HG02759 (cell line): ENCODE measurements at regions not wholly inside any gene's neighbourhood (a gene's known extent, or its start where the extent isn't known, plus 50 kb on each side); places are given as distances from the start of the nearest gene placed in this dataset.

Experiments
- ATAC-seq: cut with Tn5 transposase; IDR thresholded peaks from one replicate; pipeline ENCODE4 v1.9.1; 2021; ENCODE audit warnings: mild to moderate bottlenecking, moderate library complexity; ENCODE audit not compliant: unreplicated experiment

DNA sequence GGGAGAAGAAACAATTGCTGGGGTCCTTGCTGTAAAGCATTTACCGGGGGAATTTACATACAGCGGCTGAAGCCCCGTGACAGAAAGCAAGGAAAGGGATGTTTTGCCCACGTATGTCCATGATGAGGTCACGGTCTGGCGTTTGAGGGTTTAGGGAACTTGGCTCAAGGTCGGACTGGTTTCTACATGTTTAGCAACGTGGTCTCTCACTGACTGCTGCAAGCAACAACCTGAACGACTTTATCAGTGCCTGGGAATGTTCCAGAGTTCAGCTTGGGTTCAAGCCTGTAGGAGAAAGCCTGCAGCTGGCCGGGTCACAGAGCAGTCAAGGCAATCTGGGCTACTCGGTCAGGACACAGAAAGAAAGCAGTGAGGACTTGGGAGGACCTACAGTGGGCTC is 323.3 kb downstream of the AJAP1 start:
- ATAC-seq, result no peak

GRCh38 chr1:4976859-4977440 is 322.5 kb downstream of the AJAP1 start:
- no peak for ATAC-seq

- no peak for ATAC-seq
Observed at GRCh38 chr1:4975856-4976255, 321.4 kb downstream of the AJAP1 start.

DNA sequence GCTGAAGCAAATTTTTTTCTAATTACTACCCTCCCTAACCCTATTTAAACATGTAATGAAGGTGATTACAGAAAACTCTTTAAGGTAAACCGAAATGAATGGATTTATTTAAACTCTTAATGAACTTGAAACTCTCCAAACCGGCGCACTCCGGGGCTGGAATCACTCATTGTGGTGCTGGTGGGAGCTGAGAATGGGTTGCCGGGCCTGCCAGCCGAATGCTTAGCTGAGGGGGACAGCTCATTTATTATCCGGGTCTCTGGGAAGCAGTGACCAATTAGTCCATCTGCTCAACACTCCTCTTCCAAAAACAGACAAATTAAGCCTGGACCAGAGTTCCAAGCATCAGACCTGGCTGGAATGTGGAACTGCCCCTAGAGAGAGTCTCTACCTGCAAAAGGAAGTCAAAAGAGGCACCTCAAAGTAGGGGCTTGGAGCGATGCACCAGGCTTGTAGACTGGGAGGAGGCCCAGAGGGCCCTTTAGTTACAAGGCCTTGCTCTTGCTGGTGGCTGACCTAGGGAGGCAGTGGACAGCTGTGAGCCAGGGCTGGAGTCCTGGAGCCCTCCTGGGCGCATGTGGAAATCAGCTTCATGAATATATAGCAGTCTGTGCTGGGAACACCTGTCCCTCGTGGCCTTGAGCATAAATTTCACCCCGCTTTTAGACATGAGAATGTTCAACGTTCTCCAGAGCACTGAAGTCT is 320.7 kb downstream of the AJAP1 start:
- no peak for ATAC-seq

GRCh38 chr1:4973341-4973740 is 318.9 kb downstream of the AJAP1 start:
- no peak for ATAC-seq

GRCh38 chr1:4972761-4973320 is 318.4 kb downstream of the AJAP1 start:
- ATAC-seq, result no peak

GRCh38 chr1:4971666-4972065 is 317.3 kb downstream of the AJAP1 start:
- ATAC-seq, result no peak

DNA sequence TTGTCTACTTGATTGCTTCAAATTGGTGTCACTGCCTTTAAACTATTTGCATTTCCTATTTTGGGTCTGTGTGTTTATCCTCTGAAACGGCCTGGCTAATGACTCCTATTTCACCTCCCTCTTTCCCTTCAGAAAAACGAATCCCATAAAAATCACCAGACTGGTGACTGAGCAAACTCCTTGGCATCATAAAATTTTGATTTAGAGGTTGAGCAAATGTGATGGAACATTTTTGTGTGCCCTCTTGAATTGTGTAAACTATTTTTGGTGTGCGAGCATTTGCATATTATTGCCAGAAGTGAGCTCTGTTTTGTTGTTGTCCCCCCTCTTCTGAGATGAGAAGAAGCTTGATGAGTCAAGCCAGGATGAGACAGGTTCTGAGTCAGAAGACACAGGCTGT is 316.1 kb downstream of the AJAP1 start:
- no peak for ATAC-seq

- no peak for ATAC-seq
Observed at GRCh38 chr1:4969556-4970129, 315.2 kb downstream of the AJAP1 start.

GRCh38 chr1:4965346-4966075 is 311.1 kb downstream of the AJAP1 start:
- ATAC-seq, result no peak

GRCh38 chr1:4964634-4965345 is 310.4 kb downstream of the AJAP1 start:
- no peak for ATAC-seq

DNA sequence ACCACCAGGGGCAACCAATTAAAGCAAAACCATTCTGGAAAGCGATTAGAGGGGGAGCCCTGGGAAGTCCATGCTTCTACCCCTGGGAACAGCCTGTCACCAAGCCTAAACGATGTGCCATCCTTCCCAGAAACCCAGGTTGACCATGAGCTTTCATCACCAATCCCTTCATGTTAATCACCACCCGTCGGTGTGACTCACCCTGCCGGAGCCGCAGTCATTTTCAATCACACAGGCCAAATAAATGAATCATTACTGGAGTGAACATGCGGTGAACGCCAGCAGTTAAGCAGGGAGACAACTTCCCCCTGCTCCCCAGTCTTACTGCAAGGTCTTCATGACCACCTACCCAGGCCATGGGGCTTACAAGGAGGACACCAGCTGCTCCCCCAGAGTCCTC is 308.8 kb downstream of the AJAP1 start:
- ATAC-seq, result no peak

DNA sequence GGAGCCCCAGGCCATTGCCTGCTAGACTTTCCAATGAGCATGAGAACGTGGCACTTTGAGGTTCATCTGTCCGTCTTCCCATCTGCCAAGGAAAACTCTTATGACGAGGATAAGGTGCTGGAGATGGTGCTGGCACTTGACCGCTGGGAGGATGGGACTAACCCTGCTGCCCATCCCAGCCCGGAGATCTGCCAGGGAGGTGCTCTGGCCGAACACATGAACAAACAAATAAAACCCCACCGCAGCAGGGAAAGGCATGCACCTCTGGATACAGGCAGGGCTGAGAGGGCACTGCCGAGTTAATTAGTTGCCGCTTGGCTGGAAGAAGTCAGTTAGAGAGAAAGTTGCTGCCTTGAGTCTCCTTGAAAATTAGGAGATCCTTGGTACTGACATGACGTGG is 308.4 kb downstream of the AJAP1 start:
- ATAC-seq, result no peak

- no peak for ATAC-seq
Observed at GRCh38 chr1:4961935-4962645, 307.7 kb downstream of the AJAP1 start.

DNA sequence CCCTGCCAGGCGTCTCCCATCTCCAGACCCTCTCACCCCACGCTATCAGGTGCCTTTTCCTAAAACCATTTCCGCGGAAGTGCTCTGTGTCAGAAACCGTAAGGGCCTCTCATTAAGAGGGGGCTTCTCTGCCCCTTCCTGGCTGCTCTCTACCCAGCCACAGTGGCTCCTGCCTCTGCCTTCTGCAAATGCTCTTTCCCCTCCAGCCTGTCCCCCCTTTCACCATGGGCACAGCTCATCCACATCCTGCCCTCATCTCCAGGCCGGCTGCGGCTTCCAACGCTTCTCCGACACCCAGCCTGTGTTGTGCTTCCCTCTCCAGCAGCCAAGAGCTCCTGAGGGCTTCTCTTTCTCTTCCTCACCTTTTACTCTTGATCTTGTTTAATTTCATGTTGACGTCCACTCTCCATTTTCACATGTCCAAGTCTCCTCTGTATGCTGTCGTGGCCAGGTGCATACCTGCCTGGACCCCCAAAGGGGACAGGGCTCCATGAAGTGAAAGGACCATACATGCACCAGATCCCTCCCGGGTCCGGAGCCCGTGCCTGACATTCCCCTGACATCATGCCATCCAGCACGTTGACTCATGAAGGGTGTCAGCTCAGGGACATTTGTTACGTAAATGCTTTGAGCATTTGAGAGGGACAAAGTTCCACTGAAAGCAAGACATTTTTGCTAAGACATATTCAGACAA is 306.5 kb downstream of the AJAP1 start:
- ATAC-seq, result no peak

DNA sequence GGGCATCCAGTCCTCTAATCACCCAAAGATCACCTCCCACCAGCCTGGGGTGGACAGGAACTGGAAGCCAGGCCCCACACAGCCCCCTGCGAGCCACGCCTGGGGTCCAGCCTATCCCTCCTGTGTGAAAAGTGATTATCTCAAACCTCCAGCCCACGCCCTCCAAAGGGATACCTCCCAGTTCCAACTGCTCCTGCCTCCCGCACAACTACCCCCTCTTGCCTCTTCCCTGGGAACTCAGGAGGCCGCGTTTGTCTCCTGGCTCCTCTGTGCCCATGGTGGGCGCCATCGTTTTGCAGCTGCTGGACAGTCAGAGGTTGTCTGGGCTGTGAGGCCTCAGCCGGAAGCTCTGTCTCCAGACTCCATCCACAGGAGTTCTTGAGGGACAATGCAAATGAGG is 305.9 kb downstream of the AJAP1 start:
- ATAC-seq, result no peak

DNA sequence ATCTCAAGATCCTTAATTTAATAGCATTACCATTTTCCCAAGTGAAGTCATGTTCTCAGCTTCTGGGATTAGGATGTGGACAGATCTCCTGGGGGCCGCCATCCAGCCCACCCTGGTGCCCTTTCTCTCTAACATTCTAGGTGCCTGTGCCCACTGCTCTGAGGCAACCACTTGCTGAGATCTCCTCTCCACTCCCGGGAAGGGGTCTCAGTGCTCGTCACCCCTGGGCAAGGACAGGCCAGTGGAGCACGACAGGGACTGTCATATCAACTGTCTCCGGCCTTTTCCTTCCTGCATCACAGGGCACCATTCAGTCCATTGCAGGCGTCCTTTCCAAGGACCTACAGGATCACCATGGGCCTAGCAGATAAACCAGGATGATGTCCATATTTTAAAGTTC is 304.8 kb downstream of the AJAP1 start:
- no peak for ATAC-seq

GRCh38 chr1:4957027-4957426 is 302.6 kb downstream of the AJAP1 start:
- no peak for ATAC-seq

GRCh38 chr1:4954392-4954791 is 300.0 kb downstream of the AJAP1 start:
- ATAC-seq, result no peak

GRCh38 chr1:4951601-4952000 is 297.2 kb downstream of the AJAP1 start:
- ATAC-seq, result no peak
